Nephron progenitor cell (in vitro differentiated cells): ENCODE measurements at regions not wholly inside any gene's neighbourhood (a gene's known extent, or its start where the extent isn't known, plus 50 kb on each side); places are given as distances from the start of the nearest gene placed in this dataset.

Experiments
- DNase-seq: peaks from one replicate; pipeline ENCODE4 v3.0.0; 2021
- H3K27ac Mint-ChIP-seq: 2 replicates; pipeline ENCODE4 v1.8.0; 2021; ENCODE audit warnings: mild to moderate bottlenecking, moderate library complexity, mixed read lengths
- H3K27me3 Mint-ChIP-seq: 2 replicates; pipeline ENCODE4 v1.8.0; 2021; ENCODE audit warnings: mild to moderate bottlenecking, low read depth, mixed read lengths; ENCODE audit not compliant: poor library complexity
- H3K36me3 Mint-ChIP-seq: 2 replicates; pipeline ENCODE4 v1.8.0; 2021; ENCODE audit warnings: low read depth, mixed read lengths
- H3K4me1 Mint-ChIP-seq: 2 replicates; pipeline ENCODE4 v1.8.0; 2021; ENCODE audit warnings: mixed read lengths
- H3K4me3 Mint-ChIP-seq: 2 replicates; pipeline ENCODE4 v1.8.0; 2021; ENCODE audit warnings: mild to moderate bottlenecking, moderate library complexity, mixed read lengths
- H3K9me3 Mint-ChIP-seq: 2 replicates; pipeline ENCODE4 v1.8.0; 2021; ENCODE audit warnings: mild to moderate bottlenecking, moderate library complexity, mixed read lengths
- CTCF ChIP-seq: fragments of 200-600 bp; sonication (generic); IDR thresholded peaks from 2 replicates; pipeline ENCODE4 v1.5.0; 2021; ENCODE audit warnings: antibody characterized with exemption

- no peak for DNase-seq
- Mint-ChIP-seq H3K27me3 (no peaks in the 10 kb centered on the region), H3K9me3 (no peaks in the 10 kb centered on the region), H3K27ac (peak overlapping the region; percentile 59), H3K36me3 (no peaks in the 10 kb centered on the region), H3K4me3 (no peak overlapping the region), H3K4me1 (peaks cover 41% of the 10 kb centered on the region)
- no peak for TF ChIP-seq CTCF
These were observed 941.9 kb upstream of the SLC10A2 start for GRCh38 chr13:104008075-104008474.

- no peak for TF ChIP-seq CTCF
- Mint-ChIP-seq H3K36me3 (no peaks in the 10 kb centered on the region), H3K27me3 (no peaks in the 10 kb centered on the region), H3K27ac (peak overlapping the region; percentile 77), H3K4me1 (peaks cover 33% of the 10 kb centered on the region), H3K4me3 (no peak overlapping the region), H3K9me3 (no peaks in the 10 kb centered on the region)
- no peak for DNase-seq
These were observed 940.4 kb upstream of the SLC10A2 start for GRCh38 chr13:104006625-104007075.

- no peak for DNase-seq
- no peak overlapping the region for H3K27ac Mint-ChIP-seq
- peaks cover 26% of the 10 kb centered on the region for H3K4me1 Mint-ChIP-seq
- H3K36me3 Mint-ChIP-seq, result no peaks in the 10 kb centered on the region
- no peaks in the 10 kb centered on the region for H3K27me3 Mint-ChIP-seq
- no peak for TF ChIP-seq CTCF
- no peak overlapping the region for H3K4me3 Mint-ChIP-seq
- H3K9me3 Mint-ChIP-seq, result no peaks in the 10 kb centered on the region
These were observed 938.4 kb upstream of the SLC10A2 start for GRCh38 chr13:104004572-104004971.

- Mint-ChIP-seq H3K27me3 (no peaks in the 10 kb centered on the region), H3K4me3 (no peak overlapping the region), H3K27ac (no peak overlapping the region), H3K36me3 (no peaks in the 10 kb centered on the region), H3K9me3 (no peaks in the 10 kb centered on the region), H3K4me1 (peaks cover 9% of the 10 kb centered on the region)
- no peak for DNase-seq
- no peak for TF ChIP-seq CTCF
These were observed 936.0 kb upstream of the SLC10A2 start for GRCh38 chr13:104002216-104002615.

- no peak for DNase-seq
- Mint-ChIP-seq H3K4me3 (no peak overlapping the region), H3K27ac (no peak overlapping the region), H3K27me3 (no peaks in the 10 kb centered on the region), H3K4me1 (peaks cover 5% of the 10 kb centered on the region), H3K9me3 (no peaks in the 10 kb centered on the region), H3K36me3 (no peaks in the 10 kb centered on the region)
- no peak for TF ChIP-seq CTCF
These were observed 935.5 kb upstream of the SLC10A2 start for GRCh38 chr13:104001766-104002165.

- no peaks in the 10 kb centered on the region for H3K36me3 Mint-ChIP-seq
These were observed 930.5 kb upstream of the SLC10A2 start for GRCh38 chr13:103996733-103997132.

More at GRCh38 chr13:103996733-103997132, 930.5 kb upstream of the SLC10A2 start:
- DNase-seq, result no peak
- Mint-ChIP-seq H3K9me3 (no peaks in the 10 kb centered on the region), H3K27me3 (peaks cover 2% of the 10 kb centered on the region), H3K27ac (no peak overlapping the region), H3K4me1 (no peaks in the 10 kb centered on the region), H3K4me3 (no peak overlapping the region)
- TF ChIP-seq CTCF, result no peak
